ENCODE measurements at regions not wholly inside any gene's neighbourhood (a gene's known extent, or its start where the extent isn't known, plus 50 kb on each side); places are given as distances from the start of the nearest gene placed in this dataset.

DNA sequence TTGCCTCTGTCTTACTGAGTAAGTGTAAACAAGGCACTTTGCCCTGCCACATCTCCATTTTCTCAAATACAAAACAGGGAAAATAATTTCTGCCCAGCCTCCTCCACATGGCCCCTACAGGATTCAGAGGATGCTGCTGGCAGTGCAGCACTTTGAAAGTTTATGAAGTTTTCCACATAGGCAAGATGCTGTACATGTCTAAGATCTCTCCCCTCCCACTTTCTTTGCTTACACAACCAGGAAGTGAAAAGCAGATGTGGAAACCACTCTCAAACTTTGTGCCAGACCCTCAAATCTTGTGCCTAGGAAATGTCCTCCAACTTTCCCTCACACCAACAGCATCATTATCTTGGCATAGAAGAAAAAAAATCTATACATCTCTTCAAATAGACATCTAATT lies 257.0 kb upstream of the LDB2 start:
- Mint-ChIP-seq H3K9me3 (peaks cover 2% of the 10 kb centered on the region), H3K27me3 (no peaks in the 10 kb centered on the region), H3K36me3 (ENCODE audit: low read depth) (no peaks in the 10 kb centered on the region), H3K4me3 (no peak overlapping the region), H3K27ac (no peak overlapping the region), H3K4me1 (ENCODE audit: low read depth) (no peaks in the 10 kb centered on the region)
- ATAC-seq (ENCODE audit: poor library complexity), result no peak
- Histone ChIP-seq H3K36me3 (ENCODE audit: insufficient read depth, low read length) (no peaks in the 10 kb centered on the region), H3K9me3 (ENCODE audit: control insufficient read depth in 1 of 2, insufficient read depth in 1 of 2, low read length in 2 of 2) (no peaks in the 10 kb centered on the region), H3K27ac (ENCODE audit: low read depth in 1 of 2, low read length in 2 of 2) (no peak overlapping the region), H3K4me3 (ENCODE audit: low read length) (no peak overlapping the region), H3K27me3 (ENCODE audit: control insufficient read depth in 1 of 2, insufficient read depth in 2 of 2, low read length in 2 of 2) (no peaks in the 10 kb centered on the region), H3K4me1 (ENCODE audit: insufficient read depth, low read length) (no peaks in the 10 kb centered on the region)
- TF ChIP-seq, protein P1, sequence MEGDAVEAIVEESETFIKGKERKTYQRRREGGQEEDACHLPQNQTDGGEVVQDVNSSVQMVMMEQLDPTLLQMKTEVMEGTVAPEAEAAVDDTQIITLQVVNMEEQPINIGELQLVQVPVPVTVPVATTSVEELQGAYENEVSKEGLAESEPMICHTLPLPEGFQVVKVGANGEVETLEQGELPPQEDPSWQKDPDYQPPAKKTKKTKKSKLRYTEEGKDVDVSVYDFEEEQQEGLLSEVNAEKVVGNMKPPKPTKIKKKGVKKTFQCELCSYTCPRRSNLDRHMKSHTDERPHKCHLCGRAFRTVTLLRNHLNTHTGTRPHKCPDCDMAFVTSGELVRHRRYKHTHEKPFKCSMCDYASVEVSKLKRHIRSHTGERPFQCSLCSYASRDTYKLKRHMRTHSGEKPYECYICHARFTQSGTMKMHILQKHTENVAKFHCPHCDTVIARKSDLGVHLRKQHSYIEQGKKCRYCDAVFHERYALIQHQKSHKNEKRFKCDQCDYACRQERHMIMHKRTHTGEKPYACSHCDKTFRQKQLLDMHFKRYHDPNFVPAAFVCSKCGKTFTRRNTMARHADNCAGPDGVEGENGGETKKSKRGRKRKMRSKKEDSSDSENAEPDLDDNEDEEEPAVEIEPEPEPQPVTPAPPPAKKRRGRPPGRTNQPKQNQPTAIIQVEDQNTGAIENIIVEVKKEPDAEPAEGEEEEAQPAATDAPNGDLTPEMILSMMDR (IDR thresholded peaks at IDR 0.05), result no peak
- ChIA-PET CTCF (no interaction called here), POLR2A (no interaction called here)
- intact Hi-C loops (cut with DNase I, micrococcal nuclease), result no loop called here
- no peak for DNase-seq

DNA sequence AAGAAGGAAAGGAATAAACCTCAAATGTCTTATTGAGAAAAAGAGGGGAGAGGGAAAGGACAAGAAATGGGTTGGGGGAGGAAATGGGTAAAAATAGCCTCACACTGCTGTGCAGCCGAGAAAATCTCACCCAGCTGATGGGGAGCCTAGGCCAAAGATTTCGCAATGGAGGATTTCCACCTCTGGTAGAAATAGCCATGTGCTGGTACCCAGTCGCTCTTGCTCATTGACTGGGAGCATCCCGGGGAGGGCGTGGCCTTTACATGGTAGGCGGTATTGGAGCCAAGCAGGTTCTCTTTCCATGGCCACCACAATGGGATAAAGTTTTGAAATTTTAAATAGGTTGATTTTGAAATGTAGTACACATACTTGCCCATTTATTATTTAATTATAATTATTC lies 255.1 kb upstream of the LDB2 start:
- CTCF ChIA-PET, result no interaction called here
- ATAC-seq (ENCODE audit: poor library complexity), result no peak
- TF ChIP-seq, protein P1 (IDR thresholded peaks at IDR 0.05), result no peak

GRCh38 chr4:17152941-17153540 lies 254.6 kb upstream of the LDB2 start:
- DNase-seq (no peak), ATAC-seq (ENCODE audit: poor library complexity) (no peak)
- TF ChIP-seq, protein P1 (IDR thresholded peaks at IDR 0.05), result no peak
- H3K4me3 Mint-ChIP-seq, result no peak overlapping the region
- Histone ChIP-seq H3K9me3 (ENCODE audit: control insufficient read depth in 1 of 2, insufficient read depth in 1 of 2, low read length in 2 of 2) (no peaks in the 10 kb centered on the region), H3K27me3 (ENCODE audit: control insufficient read depth in 1 of 2, insufficient read depth in 2 of 2, low read length in 2 of 2) (no peaks in the 10 kb centered on the region), H3K27ac (ENCODE audit: low read depth in 1 of 2, low read length in 2 of 2) (no peak overlapping the region), H3K4me1 (ENCODE audit: insufficient read depth, low read length) (no peaks in the 10 kb centered on the region), H3K36me3 (ENCODE audit: insufficient read depth, low read length) (no peaks in the 10 kb centered on the region), H3K4me3 (ENCODE audit: low read length) (no peak overlapping the region)
- ChIA-PET POLR2A (no interaction called here), CTCF (no interaction called here)
- intact Hi-C loops (cut with DNase I, micrococcal nuclease), result no loop called here
- no peaks in the 10 kb centered on the region for H3K27me3 Mint-ChIP-seq
- peaks cover 2% of the 10 kb centered on the region for H3K9me3 Mint-ChIP-seq
- H3K36me3 Mint-ChIP-seq (ENCODE audit: low read depth), result no peaks in the 10 kb centered on the region
- no peaks in the 10 kb centered on the region for H3K4me1 Mint-ChIP-seq (ENCODE audit: low read depth)
- H3K27ac Mint-ChIP-seq, result no peak overlapping the region

More for the DNA sequence above, 255.1 kb upstream of the LDB2 start:
- H3K9me3 ChIP-seq (ENCODE audit: control insufficient read depth in 1 of 2, insufficient read depth in 1 of 2, low read length in 2 of 2), result no peaks in the 10 kb centered on the region
- no peak overlapping the region for H3K27ac Mint-ChIP-seq
- H3K27ac ChIP-seq (ENCODE audit: low read depth in 1 of 2, low read length in 2 of 2), result no peak overlapping the region
- POLR2A ChIA-PET, result no interaction called here
- H3K4me1 Mint-ChIP-seq (ENCODE audit: low read depth), result no peaks in the 10 kb centered on the region
- peaks cover 4% of the 10 kb centered on the region for H3K9me3 Mint-ChIP-seq
- H3K36me3 ChIP-seq (ENCODE audit: insufficient read depth, low read length), result no peaks in the 10 kb centered on the region
- H3K27me3 ChIP-seq (ENCODE audit: control insufficient read depth in 1 of 2, insufficient read depth in 2 of 2, low read length in 2 of 2), result no peaks in the 10 kb centered on the region
- H3K4me3 Mint-ChIP-seq, result no peak overlapping the region
- intact Hi-C loops (cut with DNase I, micrococcal nuclease), result no loop called here
- no peak overlapping the region for H3K4me3 ChIP-seq (ENCODE audit: low read length)
- no peak for DNase-seq
- no peaks in the 10 kb centered on the region for H3K36me3 Mint-ChIP-seq (ENCODE audit: low read depth)
- H3K4me1 ChIP-seq (ENCODE audit: insufficient read depth, low read length), result no peaks in the 10 kb centered on the region
- H3K27me3 Mint-ChIP-seq, result no peaks in the 10 kb centered on the region

All from CD4-positive, alpha-beta T cell (primary cell).